ENCODE measurements at regions not wholly inside any gene's neighbourhood (a gene's known extent, or its start where the extent isn't known, plus 50 kb on each side); places are given as distances from the start of the nearest gene placed in this dataset.

DNA sequence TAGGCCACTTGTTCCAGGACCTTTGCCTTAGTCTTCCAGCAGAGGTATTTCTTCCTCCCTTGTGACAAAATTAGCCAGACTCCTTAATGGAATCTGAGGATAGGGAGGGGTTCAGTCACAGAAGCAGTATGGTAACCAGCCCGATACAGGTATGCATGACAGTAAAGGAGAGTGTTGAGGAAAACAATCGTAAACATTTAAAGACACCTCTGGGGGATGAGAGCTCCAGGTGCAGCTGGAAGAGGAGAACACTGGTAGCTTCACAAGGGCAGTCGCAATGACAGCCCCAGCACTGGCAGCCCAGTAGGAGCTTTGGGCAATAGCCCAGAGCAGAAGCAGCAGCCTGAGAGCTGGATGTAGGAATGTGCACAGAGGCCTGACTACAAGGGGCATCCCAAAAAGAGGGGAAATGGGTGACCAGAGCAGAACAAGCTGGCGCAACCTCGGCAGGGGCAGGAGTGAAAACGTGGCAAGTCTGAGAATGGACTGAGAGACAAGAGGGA lies 344.9 kb upstream of the JAG1 start:
- no peaks in the 10 kb centered on the region for H3K79me2 ChIP-seq (ENCODE audit: low read length)
- H3K4me1 ChIP-seq (ENCODE audit: low read length) = no peaks in the 10 kb centered on the region
- H3K27ac ChIP-seq (ENCODE audit: low read length) = no peak overlapping the region
- no peaks in the 10 kb centered on the region for H4K20me1 ChIP-seq (ENCODE audit: insufficient read depth, low read length)
- H3K4me3 ChIP-seq (ENCODE audit: low read length) = no peak overlapping the region
- no peak for TF ChIP-seq EZH2phosphoT487 (IDR thresholded peaks at IDR 0.05; ENCODE audit: low read depth)
- TF ChIP-seq, protein P1, sequence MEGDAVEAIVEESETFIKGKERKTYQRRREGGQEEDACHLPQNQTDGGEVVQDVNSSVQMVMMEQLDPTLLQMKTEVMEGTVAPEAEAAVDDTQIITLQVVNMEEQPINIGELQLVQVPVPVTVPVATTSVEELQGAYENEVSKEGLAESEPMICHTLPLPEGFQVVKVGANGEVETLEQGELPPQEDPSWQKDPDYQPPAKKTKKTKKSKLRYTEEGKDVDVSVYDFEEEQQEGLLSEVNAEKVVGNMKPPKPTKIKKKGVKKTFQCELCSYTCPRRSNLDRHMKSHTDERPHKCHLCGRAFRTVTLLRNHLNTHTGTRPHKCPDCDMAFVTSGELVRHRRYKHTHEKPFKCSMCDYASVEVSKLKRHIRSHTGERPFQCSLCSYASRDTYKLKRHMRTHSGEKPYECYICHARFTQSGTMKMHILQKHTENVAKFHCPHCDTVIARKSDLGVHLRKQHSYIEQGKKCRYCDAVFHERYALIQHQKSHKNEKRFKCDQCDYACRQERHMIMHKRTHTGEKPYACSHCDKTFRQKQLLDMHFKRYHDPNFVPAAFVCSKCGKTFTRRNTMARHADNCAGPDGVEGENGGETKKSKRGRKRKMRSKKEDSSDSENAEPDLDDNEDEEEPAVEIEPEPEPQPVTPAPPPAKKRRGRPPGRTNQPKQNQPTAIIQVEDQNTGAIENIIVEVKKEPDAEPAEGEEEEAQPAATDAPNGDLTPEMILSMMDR (IDR thresholded peaks at IDR 0.05; ENCODE audit: low read depth, low read length) = no peak
- H3K4me2 ChIP-seq (ENCODE audit: low read length) = no peak overlapping the region
- H3K9me3 ChIP-seq (ENCODE audit: insufficient read depth, low read length) = no peaks in the 10 kb centered on the region
- no peak overlapping the region for H3K9ac ChIP-seq (ENCODE audit: low read length)
- H3K36me3 ChIP-seq (replicated peaks; ENCODE audit: low read depth, low read length) = no peaks in the 10 kb centered on the region
- H2AFZ ChIP-seq (ENCODE audit: low read depth, low read length) = no peak overlapping the region
- H3K27me3 ChIP-seq (ENCODE audit: low read depth, low read length) = peaks cover 44% of the 10 kb centered on the region

DNA sequence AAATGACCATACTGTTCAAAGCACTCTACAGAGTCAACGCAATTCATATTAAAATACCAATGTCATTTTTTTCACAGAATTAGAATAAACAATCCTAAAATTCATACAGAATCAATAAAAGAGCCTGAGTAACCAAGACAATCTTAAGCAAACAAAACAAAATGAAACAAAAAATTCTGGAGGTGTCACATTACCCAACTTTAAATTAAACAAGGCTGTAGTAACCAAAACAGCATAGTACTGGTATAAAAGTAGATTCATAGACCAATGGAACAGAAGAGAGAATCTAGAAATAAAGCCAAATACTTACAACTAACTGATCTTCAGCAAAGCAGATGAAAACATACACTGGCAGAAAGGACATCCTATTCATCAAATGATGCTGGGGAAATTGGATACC lies 346.9 kb upstream of the JAG1 start:
- no peak for TF ChIP-seq EZH2phosphoT487 (IDR thresholded peaks at IDR 0.05; ENCODE audit: low read depth)
- TF ChIP-seq, protein P1 (IDR thresholded peaks at IDR 0.05; ENCODE audit: low read depth, low read length) = no peak
- Histone ChIP-seq H3K27ac (ENCODE audit: low read length) (no peak overlapping the region), H3K9me3 (ENCODE audit: insufficient read depth, low read length) (no peaks in the 10 kb centered on the region), H3K79me2 (ENCODE audit: low read length) (no peaks in the 10 kb centered on the region), H3K4me2 (ENCODE audit: low read length) (no peak overlapping the region), H3K9ac (ENCODE audit: low read length) (no peak overlapping the region), H3K4me3 (ENCODE audit: low read length) (no peak overlapping the region), H3K4me1 (ENCODE audit: low read length) (no peaks in the 10 kb centered on the region), H3K27me3 (ENCODE audit: low read depth, low read length) (peaks cover 29% of the 10 kb centered on the region), H3K36me3 (replicated peaks; ENCODE audit: low read depth, low read length) (no peaks in the 10 kb centered on the region), H4K20me1 (ENCODE audit: insufficient read depth, low read length) (no peaks in the 10 kb centered on the region), H2AFZ (ENCODE audit: low read depth, low read length) (no peak overlapping the region)

DNA sequence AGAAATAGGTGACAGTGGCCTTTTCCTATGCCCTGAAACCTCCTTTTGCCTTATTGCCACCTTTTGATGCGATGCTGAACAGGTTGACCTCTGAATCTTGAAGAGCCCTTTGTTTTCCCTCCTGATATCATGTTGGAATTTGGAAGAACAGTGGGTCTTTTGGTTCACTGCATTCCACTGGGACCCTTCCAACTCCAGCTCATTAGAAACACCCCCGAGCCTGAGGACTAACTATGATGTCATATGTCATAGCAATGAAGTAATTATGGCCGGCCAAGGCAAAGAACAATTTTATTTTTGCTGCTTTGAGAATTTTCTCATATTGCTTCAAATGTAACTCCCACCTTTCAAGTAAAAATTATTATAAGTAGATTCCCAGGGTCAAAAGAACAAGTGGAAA lies 353.4 kb upstream of the JAG1 start:
- TF ChIP-seq EZH2phosphoT487 (IDR thresholded peaks at IDR 0.05; ENCODE audit: low read depth) = no peak
- Histone ChIP-seq H2AFZ (ENCODE audit: low read depth, low read length) (no peak overlapping the region), H3K79me2 (ENCODE audit: low read length) (no peaks in the 10 kb centered on the region), H3K4me2 (ENCODE audit: low read length) (no peak overlapping the region), H3K9me3 (ENCODE audit: insufficient read depth, low read length) (0 out of 2 replicates have a peak, but pooled peaks cover 4% of the 10 kb centered on the region), H4K20me1 (ENCODE audit: insufficient read depth, low read length) (no peaks in the 10 kb centered on the region), H3K4me3 (ENCODE audit: low read length) (no peak overlapping the region), H3K36me3 (replicated peaks; ENCODE audit: low read depth, low read length) (no peaks in the 10 kb centered on the region), H3K9ac (ENCODE audit: low read length) (no peak overlapping the region), H3K27me3 (ENCODE audit: low read depth, low read length) (peaks cover 3% of the 10 kb centered on the region; the same call in 1 of the 2 replicates), H3K4me1 (ENCODE audit: low read length) (no peaks in the 10 kb centered on the region), H3K27ac (ENCODE audit: low read length) (no peak overlapping the region)

DNA sequence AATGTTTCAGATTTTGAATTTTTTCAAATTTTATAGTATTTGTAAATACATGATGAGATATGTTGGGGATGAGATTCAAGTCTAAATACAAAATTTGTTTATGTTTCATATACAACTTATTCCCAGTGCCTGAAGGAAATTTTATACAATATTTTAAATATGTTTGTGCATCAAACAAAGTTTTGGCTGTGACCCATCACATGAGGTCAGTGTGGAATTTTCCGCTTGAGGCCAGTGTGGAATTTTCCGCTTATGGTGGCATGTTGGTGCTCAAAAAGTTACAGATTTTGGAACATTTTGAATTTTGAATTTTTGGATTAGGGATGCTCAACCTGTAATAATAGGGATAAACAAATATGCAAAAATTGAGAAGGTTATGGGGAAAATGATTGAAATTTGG lies 356.6 kb upstream of the JAG1 start:
- TF ChIP-seq EZH2phosphoT487 (IDR thresholded peaks at IDR 0.05; ENCODE audit: low read depth) = no peak
- TF ChIP-seq, protein P1 (IDR thresholded peaks at IDR 0.05; ENCODE audit: low read depth, low read length) = no peak
- H3K4me1 ChIP-seq (ENCODE audit: low read length) = no peaks in the 10 kb centered on the region
- H3K4me3 ChIP-seq (ENCODE audit: low read length) = no peak overlapping the region
- H2AFZ ChIP-seq (ENCODE audit: low read depth, low read length) = no peak overlapping the region
- H3K9me3 ChIP-seq (ENCODE audit: insufficient read depth, low read length) = 0 out of 2 replicates have a peak, but pooled peaks cover 4% of the 10 kb centered on the region
- no peaks in the 10 kb centered on the region for H3K79me2 ChIP-seq (ENCODE audit: low read length)
- no peaks in the 10 kb centered on the region for H3K36me3 ChIP-seq (replicated peaks; ENCODE audit: low read depth, low read length)
- H3K27me3 ChIP-seq (ENCODE audit: low read depth, low read length) = peaks cover 8% of the 10 kb centered on the region; the same call in 1 of the 2 replicates
- H3K9ac ChIP-seq (ENCODE audit: low read length) = no peak overlapping the region
- no peak overlapping the region for H3K4me2 ChIP-seq (ENCODE audit: low read length)
- no peak overlapping the region for H3K27ac ChIP-seq (ENCODE audit: low read length)
- no peaks in the 10 kb centered on the region for H4K20me1 ChIP-seq (ENCODE audit: insufficient read depth, low read length)

Data from OCI-LY3 (cell line).